HG03457 (cell line): ENCODE measurements at regions not wholly inside any gene's neighbourhood (a gene's known extent, or its start where the extent isn't known, plus 50 kb on each side); places are given as distances from the start of the nearest gene placed in this dataset.

Experiments used
- ATAC-seq: cut with Tn5 transposase; IDR thresholded peaks from one replicate; pipeline ENCODE4 v1.9.1; 2021; ENCODE audit warnings: moderate number of reproducible peaks; ENCODE audit not compliant: unreplicated experiment

DNA sequence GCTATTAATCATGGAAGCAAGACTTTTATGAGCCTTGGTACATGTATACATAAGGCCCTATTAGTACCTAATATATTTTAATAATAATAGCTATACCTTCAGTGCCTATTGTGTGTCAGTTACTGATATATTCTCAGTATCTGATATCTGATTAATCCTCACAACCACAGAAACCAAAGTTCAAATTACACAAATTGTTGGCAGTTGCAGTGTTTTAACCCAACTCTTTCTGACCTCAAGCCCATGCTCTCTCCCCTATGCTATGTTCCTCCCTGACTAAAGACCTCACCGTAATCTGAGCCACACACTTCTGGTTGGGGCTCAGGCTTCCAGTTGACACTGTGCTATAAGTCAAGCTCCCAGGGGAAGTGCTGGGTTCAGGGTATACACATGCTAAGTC lies 214.4 kb downstream of the SPTSSA start:
- ATAC-seq: no peak

DNA sequence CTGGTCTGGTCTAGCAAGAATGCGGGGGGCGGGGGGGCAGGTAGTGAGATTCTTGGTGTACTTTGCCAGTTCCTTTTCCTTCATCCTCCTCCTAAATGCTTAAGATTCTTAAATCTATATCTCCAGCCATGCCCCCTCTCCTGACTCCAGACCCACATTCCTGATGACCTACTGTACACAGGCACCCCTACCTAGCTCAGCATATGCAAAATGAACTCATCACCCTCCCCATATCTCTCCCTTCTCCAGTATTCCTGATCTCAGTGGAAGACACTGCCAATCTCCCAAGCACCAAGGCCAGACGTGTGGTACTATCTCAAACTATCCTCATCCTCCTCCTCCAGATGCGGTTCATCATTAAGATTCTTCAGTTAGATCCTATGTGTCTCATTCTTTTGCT lies 215.8 kb downstream of the SPTSSA start:
- ATAC-seq: no peak

DNA sequence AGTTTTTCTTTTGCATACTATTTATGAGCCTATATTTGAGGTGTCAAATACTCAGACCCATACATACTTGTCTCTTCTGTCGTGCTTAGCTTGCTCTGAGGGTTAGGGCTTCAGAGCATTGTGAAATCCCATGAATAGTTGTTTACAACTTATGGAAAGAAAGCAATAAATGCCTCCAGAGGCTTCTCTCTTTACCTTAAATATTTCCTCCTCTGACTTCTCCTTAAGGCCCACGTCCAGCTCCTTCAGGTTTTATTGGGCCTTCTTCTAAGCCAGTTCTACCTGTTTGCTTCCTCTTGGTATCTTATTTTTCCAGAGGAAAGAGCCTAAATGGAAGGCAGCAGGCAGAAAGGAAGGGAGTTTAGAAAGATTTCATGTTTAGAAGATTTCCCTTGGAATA lies 218.6 kb downstream of the SPTSSA start:
- ATAC-seq: no peak

DNA sequence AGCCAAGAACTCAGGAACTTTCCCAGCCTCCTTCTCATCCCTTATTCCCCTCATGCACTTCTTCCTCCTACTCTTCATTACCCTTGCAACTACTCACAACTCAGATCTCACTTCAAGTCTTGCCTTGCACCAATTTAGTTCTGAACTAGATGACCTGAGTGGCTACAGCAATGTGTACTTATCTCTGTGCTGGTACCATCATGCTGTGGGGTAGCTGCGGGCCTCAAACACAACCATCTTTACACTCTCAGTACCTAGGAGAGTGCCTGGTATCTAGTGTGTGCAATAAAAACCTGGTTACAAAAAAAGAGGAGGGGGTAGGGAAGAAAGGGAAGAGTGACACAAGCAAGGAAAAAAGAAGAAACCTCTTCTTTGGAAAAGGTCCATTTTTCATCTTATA lies 219.0 kb downstream of the SPTSSA start:
- ATAC-seq: no peak

DNA sequence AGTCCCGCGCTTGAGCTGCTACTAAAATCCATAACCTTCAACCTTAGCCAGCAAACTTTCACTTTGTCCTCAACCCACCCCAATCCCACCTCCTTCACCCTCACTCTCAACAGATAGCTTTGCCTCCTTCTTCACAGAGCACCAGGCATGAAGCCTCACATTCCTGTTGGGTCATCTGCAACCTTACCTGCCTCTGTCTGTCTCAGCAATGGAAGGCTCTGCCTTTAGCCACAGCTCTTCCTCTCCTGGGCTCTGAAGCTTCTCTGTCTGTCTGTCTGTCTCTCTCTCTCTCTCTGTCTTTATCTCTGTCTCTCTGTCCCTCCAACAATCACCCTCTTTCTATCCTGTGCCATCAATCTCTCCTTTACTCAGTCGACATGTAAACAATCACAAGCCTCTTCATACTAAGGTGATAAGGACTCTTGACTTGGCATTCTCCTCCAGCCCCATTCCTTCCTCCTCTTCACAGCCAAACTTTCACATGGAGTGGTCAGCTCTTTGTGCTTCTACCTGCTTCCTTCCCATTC lies 220.8 kb downstream of the SPTSSA start:
- ATAC-seq: no peak

DNA sequence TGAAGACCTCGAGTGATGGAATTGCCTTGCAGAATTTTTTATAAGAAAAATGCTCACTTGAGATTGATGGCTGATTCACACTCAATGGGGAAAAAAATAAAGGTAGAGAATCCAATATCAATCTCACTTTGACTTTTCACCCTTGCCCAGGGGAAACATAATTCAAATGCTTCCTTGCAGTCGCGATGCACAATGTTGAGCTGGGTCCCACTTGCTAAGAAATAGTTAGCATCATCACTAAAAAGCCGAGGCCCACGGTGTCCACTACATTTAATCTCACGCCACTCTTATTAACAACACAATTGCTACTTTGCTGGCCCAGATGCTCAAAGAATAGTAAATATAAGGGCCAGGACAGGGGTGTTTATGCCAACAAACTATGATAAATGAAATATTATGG lies 223.4 kb downstream of the SPTSSA start:
- ATAC-seq: no peak

DNA sequence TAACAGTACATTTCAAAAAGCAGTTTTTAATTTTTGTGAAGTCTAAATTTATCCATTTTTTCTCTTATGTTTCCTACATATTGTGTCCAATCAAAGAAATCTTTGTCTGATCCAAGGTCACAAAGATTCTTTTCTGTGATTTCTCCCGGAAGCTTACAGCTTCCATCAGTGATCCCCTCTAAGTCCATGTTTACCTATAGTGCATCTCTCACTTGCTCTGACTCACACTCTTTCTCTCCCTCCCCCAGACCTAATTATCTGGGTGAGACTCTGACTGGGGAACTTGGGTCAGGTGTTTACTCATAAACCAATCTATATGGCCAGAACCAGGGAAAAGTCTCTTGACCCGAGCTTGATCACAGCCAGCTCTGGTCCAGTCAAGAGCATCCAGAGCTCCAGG lies 224.4 kb downstream of the SPTSSA start:
- ATAC-seq: no peak

DNA sequence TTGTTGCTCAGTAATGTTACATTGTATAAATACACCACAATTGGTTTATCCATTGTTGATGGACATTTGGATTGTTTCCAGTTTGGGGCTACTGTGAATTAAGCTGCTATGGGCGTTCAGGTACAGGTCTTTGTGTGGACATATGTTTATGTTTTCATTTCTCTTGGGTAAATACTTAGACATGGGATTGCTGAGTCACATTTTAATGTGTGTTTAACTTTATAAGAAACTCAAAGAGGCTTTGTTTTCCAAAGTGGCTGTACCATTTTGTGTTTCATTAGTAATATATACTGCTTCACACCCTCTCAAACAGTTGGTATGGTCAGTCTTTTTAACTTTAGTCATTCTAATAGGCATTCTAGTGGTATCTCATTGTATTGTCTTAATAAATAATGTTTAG lies 225.0 kb downstream of the SPTSSA start:
- no peak for ATAC-seq

DNA sequence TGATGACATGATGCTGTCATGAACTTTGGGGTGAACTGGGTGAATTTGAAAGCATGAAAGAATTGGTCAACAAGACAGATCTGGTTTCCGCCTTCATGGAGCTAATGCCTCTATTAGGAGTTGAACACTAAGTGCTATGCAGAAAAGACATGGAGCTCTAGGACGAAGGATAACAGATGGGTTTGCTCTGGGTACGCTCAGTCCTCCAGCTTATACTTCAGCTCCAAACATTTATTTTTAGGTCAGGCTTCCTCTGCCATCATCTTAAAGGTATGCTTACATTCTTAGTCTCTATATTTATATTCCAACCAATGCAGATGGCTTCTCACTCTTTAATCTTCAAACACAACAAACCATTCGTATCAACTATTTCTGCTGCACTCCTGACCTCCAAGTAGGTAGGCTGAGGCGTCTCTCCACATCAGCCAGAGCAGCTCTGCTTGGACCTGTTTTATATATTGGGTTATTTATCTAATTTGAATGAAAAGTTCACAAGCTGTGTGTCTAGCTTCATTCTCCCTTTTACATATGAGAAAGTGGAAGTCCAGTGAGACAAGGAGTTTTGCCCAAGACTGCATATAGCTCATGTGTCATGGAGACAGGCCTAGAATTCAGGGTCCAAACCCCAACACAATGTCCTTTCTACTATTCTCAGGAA lies 226.3 kb downstream of the SPTSSA start:
- no peak for ATAC-seq

DNA sequence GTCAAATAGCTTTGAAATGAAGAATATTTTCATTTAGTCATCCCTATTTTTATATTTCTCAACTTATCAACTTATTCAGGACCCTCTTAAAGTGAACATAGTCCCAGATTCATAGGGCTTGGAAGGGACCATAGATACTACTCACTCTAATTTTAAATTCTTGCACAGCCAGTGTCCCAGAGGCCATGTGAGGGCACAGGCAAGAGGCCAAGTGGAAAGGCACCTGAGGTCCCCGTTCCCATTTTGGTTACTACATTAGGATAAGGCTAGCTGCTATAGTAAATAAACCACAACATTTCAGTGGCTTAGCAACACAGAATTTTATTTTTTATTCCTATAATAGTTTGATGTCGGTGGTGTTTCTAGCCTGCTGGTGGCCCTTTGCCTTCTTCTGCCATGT lies 227.8 kb downstream of the SPTSSA start:
- ATAC-seq: no peak

DNA sequence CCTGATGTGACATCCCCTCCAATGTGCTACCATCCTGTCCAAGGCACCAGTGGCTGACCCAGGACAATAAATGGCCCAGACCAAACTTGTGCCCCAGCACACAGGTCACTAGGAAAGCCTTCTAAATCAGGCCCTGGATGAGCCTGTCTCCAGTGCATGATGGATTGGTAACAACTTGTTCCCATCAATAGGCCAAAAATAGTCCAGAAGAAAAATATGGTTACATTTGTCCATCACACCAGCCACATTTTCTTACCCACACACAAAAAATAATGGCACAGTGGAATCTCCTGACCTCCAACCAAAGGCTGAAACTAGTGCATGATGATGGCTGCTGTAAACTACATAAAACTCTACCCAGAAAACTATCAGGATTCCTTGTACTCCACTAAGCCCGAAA lies 228.4 kb downstream of the SPTSSA start:
- no peak for ATAC-seq

DNA sequence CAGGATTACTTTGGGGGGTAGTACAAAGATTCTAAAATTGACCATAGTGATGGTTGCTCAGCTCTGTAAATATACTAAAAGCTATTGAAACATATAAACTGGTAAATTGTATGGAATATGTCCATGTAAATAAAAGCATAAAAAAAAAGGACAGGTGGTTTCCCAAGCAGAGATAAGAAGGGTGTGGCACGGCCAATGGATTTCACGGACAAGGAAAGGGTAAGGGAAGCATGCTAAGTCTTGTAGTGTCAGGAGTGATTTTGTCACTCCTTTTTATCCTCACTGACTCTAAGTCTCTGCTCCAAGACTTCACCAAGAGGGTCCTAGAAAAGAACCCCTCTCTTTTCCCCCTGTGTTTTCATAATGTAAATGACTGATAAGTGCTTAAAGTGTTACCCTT lies 229.2 kb downstream of the SPTSSA start:
- ATAC-seq: no peak

DNA sequence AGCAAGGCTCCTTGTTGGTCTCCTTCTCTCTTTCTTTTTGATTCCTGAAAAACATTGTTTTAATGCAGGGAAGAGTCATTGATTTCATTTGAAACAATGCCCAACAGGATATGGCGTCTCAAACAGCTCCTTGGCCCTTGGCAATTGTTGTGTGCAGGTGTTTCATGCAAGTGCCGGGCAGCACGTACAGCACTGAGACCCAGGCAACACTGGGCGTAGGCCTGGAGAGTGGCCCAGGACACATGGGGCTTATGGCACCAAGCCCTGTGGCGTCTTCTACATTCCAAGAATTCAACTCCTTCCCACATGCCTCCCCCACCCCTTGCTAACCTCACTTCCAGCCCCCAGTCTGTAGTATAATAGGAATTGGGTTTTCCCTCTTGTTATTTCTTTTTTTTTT lies 230.4 kb downstream of the SPTSSA start:
- ATAC-seq: no peak

DNA sequence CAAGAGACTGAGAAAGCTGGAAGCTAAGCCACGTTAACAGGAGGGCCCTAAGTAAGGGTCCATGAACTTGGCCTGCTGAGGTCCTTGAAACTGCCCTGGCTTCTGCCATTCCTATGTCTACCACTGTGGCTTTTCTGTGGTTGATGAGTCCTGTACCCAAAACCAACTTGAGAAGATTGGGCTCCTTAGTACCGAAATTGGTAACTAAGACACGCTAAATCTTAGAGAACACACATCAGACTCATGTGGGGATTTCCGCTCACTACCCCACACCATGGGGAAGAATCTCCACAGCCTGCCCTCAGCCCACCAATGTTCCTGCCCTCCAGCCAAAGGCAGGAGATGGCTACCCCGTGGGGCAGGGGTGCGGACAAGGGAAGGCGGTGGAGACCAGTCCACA lies 232.9 kb downstream of the SPTSSA start:
- no peak for ATAC-seq

DNA sequence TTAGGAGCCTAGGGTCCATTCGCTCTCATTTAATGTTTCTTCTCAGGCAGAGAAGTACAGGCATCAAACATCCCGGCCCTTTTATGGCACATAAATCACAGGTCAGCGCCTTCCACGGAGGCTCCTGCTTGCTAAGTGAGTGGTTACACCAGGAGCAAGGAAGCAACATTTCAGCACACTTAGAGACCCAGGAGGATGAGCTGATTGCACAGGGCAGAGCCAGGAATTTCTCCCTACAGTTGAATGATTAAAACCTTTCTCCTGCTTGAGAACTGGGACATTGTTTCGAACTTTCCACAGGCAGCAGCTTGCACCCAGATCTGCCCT lies 233.4 kb downstream of the SPTSSA start:
- no peak for ATAC-seq

DNA sequence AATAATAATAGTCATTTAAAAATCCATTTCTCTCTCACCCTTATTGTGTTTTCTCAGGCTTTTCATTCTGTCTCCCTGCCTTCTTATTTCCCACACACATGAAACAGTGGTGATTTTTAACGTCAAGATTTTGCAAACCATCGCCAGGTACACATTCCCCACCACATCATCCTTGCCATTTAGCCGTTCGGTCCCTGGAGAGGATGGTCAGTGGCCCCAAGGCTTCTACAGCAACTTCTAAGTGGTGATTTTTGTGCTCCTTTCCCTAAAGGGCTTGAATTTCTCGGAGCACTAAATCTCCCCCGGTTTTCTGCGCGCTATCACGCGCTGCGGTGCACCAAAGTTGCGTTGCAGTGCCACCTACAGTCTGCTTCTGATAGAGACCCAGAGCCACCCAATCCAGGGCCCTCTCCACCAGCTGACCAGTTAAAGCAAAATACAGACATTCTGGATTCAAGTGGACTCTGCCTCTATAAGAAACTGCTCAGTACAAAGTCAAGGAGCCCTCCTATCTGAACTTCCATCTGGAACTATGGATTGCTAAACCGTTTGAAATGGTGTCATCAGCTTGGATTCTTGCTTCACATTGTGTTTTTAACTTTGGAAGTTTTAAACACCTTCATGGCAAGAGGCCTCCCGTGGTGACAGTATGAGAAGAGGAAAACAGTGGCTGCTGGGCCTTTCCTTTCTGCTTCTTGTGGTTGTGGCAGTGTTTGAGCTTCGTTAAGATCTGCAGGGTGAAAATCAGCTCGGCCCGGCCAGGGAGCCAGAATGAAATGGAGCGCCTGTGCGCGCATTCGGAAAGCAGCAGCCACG lies 234.0 kb downstream of the SPTSSA start:
- no peak for ATAC-seq

DNA sequence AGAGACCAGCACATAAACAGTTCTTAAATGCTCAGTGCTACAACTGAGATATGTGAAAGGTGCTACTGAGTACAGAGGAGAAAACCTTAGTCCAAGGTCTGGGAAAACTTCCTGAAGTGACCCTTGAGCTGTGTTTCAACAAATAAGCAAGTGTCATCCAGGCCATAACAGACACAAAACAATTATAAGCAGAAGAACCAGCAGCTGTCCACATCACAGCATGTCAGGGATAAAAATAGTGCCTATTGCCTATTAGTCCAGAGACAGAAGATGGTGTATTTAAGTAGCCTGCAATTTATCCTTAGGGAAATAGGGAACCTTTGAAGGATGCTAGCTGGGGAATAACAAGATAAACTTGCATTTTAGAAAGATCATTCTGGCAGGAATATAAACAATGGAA lies 237.8 kb downstream of the SPTSSA start:
- ATAC-seq: no peak

DNA sequence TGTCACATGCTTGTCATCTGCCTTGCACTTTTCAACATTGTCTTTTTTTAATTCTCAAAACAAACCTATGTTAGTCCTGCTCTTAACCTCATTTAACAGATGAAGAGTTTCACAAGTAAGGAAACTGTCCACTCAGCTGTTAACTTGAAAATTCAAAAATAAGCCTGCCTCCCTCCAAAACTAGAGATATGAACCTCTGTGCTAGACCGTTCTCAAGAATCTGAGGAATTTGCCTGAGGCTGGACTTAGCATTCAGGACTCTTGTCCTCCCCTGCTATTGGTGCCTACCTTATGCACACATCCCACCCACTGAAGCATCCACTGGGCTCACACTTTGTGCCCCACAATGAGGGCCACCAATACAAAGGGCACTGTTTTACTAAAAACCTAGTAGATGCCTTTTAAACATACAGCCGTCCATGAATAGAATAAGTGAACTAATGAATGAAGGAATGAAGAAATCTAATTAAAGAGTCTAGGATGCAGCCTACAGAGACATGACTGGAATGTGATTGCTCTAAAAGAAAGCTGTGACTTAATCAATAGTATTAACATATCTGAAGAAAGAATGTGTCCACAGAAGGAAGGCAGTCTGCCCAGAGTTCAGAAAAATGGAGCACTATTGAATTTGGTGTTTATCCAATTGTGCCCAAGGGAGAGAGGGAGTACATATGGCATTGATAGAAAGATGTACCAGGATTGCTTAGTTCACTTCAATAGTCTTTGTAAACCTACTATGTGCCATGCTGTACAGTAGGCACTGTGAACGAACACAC lies 238.5 kb downstream of the SPTSSA start:
- no peak for ATAC-seq

DNA sequence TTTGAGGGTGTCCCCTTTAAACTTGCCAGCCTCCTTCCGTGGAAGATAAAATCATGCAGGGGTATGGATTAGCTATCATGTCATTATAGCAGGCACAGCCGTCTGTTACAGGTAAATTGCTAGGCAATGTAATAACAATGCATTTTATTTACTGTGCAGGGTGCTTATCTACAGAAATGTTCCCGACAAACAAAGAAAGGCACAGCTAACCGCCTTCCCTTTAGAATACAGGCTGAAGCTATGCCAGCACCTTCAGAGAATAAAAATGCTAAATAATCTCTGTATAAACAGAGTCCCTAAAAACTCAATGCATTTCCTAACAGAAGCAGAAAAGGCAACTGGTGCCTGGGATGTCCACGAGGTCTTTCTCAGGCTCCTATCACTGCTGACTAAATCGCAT lies 239.2 kb downstream of the SPTSSA start:
- no peak for ATAC-seq

DNA sequence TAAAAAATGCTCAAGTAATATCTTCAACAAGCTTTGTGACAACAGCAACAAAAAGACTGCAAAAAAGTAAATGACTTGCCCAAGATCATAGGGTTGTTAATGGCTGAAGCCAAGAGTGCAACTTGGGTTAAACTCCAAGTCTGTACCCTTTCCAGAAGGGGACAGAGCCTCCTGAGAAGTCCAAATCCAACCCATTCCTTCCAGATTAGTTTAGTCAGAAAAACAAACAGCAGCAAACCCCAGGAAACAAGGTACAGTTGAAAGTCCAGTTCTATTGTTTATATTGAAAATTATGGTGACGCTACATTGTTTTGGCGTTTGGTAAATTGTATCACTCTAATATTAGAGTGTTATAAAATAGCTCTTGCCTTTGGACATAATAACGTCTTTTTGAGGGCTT lies 239.9 kb downstream of the SPTSSA start:
- no peak for ATAC-seq

DNA sequence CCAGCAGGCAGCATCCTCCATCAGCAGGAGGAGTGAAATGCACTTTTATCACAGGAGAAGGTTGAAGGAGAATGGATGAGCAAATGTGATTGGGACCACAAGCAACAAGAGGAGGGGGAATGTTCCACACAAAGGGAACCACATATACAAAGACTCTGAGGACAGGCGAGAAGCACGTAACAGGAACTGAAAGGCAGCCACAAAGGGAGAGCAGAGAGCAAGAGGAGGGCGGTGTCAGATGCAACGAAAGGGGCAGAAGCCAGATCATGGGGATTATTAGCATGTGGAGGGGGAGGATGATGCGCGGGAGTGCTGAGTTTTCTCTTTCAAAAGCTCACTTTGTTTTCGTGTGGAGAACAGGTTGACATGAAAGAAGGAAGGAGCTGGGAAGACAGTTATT lies 241.1 kb downstream of the SPTSSA start:
- ATAC-seq: peak; percentile 82

DNA sequence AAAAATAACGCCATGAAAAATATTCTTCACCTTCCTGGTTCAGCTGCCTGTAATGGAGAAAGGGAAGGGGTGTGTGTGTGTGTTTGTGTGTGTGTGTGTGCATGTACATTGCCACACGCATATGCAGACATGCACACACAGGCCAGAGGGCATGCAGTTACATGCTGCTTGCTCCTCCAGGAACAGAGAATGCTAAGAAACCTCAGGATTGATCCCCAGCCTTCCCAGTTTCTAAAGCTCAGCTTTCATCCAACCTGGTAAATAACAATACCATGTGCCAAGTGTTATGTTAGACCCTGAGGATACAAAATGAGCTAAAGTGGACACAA lies 241.7 kb downstream of the SPTSSA start:
- ATAC-seq: no peak
